Astrocyte (in vitro differentiated cells and primary cell): ENCODE measurements at regions not wholly inside any gene's neighbourhood (a gene's known extent, or its start where the extent isn't known, plus 50 kb on each side); places are given as distances from the start of the nearest gene placed in this dataset.

Experiments used
- DNase-seq: peaks from one replicate; pipeline ENCODE4 v3.0.0-alpha.2; 2010; ENCODE audit warnings: low read depth
- FAIRE-seq: peaks from 2 replicates; lab custom pipeline; 2011; peaks lifted over from hg19 to GRCh38; lab: Jason Lieb, UNC
- H2AFZ ChIP-seq: 2 replicates; pipeline ENCODE4 v1.6.0; 2012; ENCODE audit warnings: low read depth, low read length, inconsistent platforms
- H3K27ac ChIP-seq: 2 replicates; pipeline ENCODE4 v1.5.1; 2011; ENCODE audit warnings: low read depth, low read length, inconsistent platforms
- H3K27me3 ChIP-seq: 2 replicates; pipeline ENCODE4 v1.6.0; 2011; ENCODE audit warnings: low read length, inconsistent platforms; ENCODE audit not compliant: insufficient read depth
- H3K36me3 ChIP-seq: 2 replicates; pipeline ENCODE4 v1.5.1; 2011; ENCODE audit warnings: low read length, inconsistent platforms; ENCODE audit not compliant: insufficient read depth
- H3K4me1 ChIP-seq: 2 replicates; pipeline ENCODE4 v1.5.1; 2011; ENCODE audit warnings: low read length, inconsistent platforms; ENCODE audit not compliant: insufficient read depth
- H3K4me2 ChIP-seq: 2 replicates; pipeline ENCODE4 v1.6.0; 2012; ENCODE audit warnings: low read length, inconsistent platforms
- H3K4me3 ChIP-seq: 2 replicates; pipeline ENCODE4 v1.5.1; 2011; ENCODE audit warnings: low read depth, mild to moderate bottlenecking, low read length, inconsistent platforms; ENCODE audit not compliant: insufficient read depth
- H3K79me2 ChIP-seq: 2 replicates; pipeline ENCODE4 v1.6.0; 2012; ENCODE audit warnings: mild to moderate bottlenecking, low read length, inconsistent platforms; ENCODE audit not compliant: insufficient read depth
- H3K9ac ChIP-seq: 2 replicates; pipeline ENCODE4 v1.6.0; 2012; ENCODE audit warnings: mild to moderate bottlenecking, low read length, inconsistent platforms
- H3K9me3 ChIP-seq: 2 replicates; pipeline ENCODE4 v1.5.1; 2012; ENCODE audit warnings: low read depth, mild to moderate bottlenecking, low read length, inconsistent platforms; ENCODE audit not compliant: insufficient read depth
- H4K20me1 ChIP-seq: 2 replicates; pipeline ENCODE4 v1.6.0; 2012; ENCODE audit warnings: low read length, inconsistent platforms; ENCODE audit not compliant: insufficient read depth
- H3K27ac Mint-ChIP-seq: one replicate; pipeline ENCODE4 v1.8.0; 2021; ENCODE audit warnings: mild to moderate bottlenecking, mixed read lengths; ENCODE audit not compliant: unreplicated experiment
- H3K27me3 Mint-ChIP-seq: one replicate; pipeline ENCODE4 v1.8.0; 2021; ENCODE audit warnings: low read depth, mixed read lengths; ENCODE audit not compliant: unreplicated experiment
- H3K36me3 Mint-ChIP-seq: one replicate; pipeline ENCODE4 v1.8.0; 2021; ENCODE audit warnings: low read depth, mixed read lengths; ENCODE audit not compliant: unreplicated experiment
- H3K4me1 Mint-ChIP-seq: one replicate; pipeline ENCODE4 v1.8.0; 2021; ENCODE audit warnings: low read depth, mixed read lengths; ENCODE audit not compliant: unreplicated experiment
- H3K4me3 Mint-ChIP-seq: one replicate; pipeline ENCODE4 v1.8.0; 2021; ENCODE audit warnings: mild to moderate bottlenecking, moderate library complexity, mixed read lengths; ENCODE audit not compliant: unreplicated experiment
- H3K9me3 Mint-ChIP-seq: one replicate; pipeline ENCODE4 v1.8.0; 2021; ENCODE audit warnings: mild to moderate bottlenecking, mixed read lengths; ENCODE audit not compliant: unreplicated experiment
- EZH2 ChIP-seq: IDR thresholded peaks from 2 replicates; pipeline ENCODE4 v1.6.1; 2012; ENCODE audit warnings: mild to moderate bottlenecking, low read length, inconsistent platforms; ENCODE audit not compliant: insufficient read depth
- TF ChIP-seq, protein P1 (sequence below): IDR thresholded peaks from 2 replicates; pipeline ENCODE4 v1.5.1; 2011; ENCODE audit warnings: low read depth, mild to moderate bottlenecking, inconsistent platforms, low read length, moderate library complexity; ENCODE audit not compliant: insufficient read depth

GRCh38 chr5:166562246-166562645 is 1729.2 kb upstream of the WWC1 start:
- Mint-ChIP-seq H3K36me3 (no peaks in the 10 kb centered on the region), H3K4me1 (no peaks in the 10 kb centered on the region), H3K9me3 (peaks cover 7% of the 10 kb centered on the region), H3K27me3 (no peaks in the 10 kb centered on the region), H3K27ac (no peak overlapping the region), H3K4me3 (no peak overlapping the region)
- DNase-seq (no peak), FAIRE-seq (no peak)
- no peak overlapping the region for H3K9ac ChIP-seq
- no peak overlapping the region for H2AFZ ChIP-seq
- no peaks in the 10 kb centered on the region for H3K27me3 ChIP-seq
- no peaks in the 10 kb centered on the region for H3K36me3 ChIP-seq
- TF ChIP-seq, protein P1, sequence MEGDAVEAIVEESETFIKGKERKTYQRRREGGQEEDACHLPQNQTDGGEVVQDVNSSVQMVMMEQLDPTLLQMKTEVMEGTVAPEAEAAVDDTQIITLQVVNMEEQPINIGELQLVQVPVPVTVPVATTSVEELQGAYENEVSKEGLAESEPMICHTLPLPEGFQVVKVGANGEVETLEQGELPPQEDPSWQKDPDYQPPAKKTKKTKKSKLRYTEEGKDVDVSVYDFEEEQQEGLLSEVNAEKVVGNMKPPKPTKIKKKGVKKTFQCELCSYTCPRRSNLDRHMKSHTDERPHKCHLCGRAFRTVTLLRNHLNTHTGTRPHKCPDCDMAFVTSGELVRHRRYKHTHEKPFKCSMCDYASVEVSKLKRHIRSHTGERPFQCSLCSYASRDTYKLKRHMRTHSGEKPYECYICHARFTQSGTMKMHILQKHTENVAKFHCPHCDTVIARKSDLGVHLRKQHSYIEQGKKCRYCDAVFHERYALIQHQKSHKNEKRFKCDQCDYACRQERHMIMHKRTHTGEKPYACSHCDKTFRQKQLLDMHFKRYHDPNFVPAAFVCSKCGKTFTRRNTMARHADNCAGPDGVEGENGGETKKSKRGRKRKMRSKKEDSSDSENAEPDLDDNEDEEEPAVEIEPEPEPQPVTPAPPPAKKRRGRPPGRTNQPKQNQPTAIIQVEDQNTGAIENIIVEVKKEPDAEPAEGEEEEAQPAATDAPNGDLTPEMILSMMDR = no peak
- no peak for TF ChIP-seq EZH2
- H3K4me3 ChIP-seq = no peak overlapping the region
- H4K20me1 ChIP-seq = no peaks in the 10 kb centered on the region
- no peak overlapping the region for H3K27ac ChIP-seq
- no peaks in the 10 kb centered on the region for H3K4me1 ChIP-seq
- H3K79me2 ChIP-seq = no peaks in the 10 kb centered on the region
- H3K4me2 ChIP-seq = no peak overlapping the region
- H3K9me3 ChIP-seq = no peaks in the 10 kb centered on the region

DNA sequence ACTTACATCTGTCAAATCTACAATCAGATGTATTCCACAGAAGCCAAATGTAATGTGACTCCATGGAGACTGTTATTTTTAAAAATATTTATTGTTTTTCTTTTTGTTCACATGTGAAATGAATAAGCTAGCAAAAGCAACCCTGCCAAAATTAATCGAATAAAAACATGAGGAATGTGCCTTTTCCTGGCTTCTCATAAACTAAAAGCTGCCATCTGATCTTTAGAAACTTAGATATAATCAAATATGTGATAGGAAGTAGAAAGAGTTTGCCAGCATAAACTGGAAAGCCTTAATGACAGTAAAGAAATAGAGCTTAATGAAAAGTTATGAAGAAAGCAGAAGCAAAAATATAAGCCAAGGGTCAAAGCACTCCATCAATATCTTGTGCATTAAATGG is 1724.7 kb upstream of the WWC1 start:
- no peak for FAIRE-seq

DNA sequence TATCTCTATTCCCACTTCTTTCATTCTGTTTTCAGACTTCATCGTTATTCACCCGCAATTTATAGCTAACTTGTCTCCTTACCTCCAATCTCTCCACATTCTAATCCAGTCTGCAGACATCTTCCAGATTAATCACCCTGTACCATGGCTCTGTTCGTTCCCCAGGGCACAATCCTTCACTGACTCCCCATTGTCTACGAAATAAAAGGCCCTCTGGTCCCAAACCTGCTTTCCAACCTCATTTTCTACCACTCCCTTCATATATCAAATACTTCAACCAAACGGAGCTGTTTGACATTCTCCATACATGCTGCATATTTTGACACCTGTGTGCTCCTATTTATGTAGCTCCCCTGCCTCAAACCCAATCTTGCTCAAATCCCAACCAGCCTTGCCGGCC is 1720.6 kb upstream of the WWC1 start:
- Histone ChIP-seq H3K27ac (no peak overlapping the region), H3K9me3 (no peaks in the 10 kb centered on the region), H3K4me1 (no peaks in the 10 kb centered on the region), H3K4me3 (no peak overlapping the region), H4K20me1 (no peaks in the 10 kb centered on the region), H3K4me2 (no peak overlapping the region), H3K79me2 (no peaks in the 10 kb centered on the region), H3K27me3 (no peaks in the 10 kb centered on the region), H3K9ac (no peak overlapping the region), H3K36me3 (no peaks in the 10 kb centered on the region), H2AFZ (no peak overlapping the region)
- Mint-ChIP-seq H3K4me3 (no peak overlapping the region), H3K27me3 (no peaks in the 10 kb centered on the region), H3K9me3 (no peaks in the 10 kb centered on the region), H3K36me3 (no peaks in the 10 kb centered on the region), H3K4me1 (no peaks in the 10 kb centered on the region), H3K27ac (no peak overlapping the region)
- no peak for TF ChIP-seq EZH2
- TF ChIP-seq, protein P1 = no peak
- DNase-seq (no peak), FAIRE-seq (no peak)

More for the DNA sequence above, 1724.7 kb upstream of the WWC1 start:
- Histone ChIP-seq H3K4me2 (no peak overlapping the region), H3K36me3 (no peaks in the 10 kb centered on the region), H4K20me1 (no peaks in the 10 kb centered on the region), H3K27me3 (no peaks in the 10 kb centered on the region), H3K27ac (no peak overlapping the region), H3K4me1 (no peaks in the 10 kb centered on the region), H3K4me3 (no peak overlapping the region), H2AFZ (no peak overlapping the region), H3K79me2 (no peaks in the 10 kb centered on the region), H3K9ac (no peak overlapping the region), H3K9me3 (no peaks in the 10 kb centered on the region)
- DNase-seq = no peak
- Mint-ChIP-seq H3K9me3 (no peaks in the 10 kb centered on the region), H3K4me3 (no peak overlapping the region), H3K27ac (no peak overlapping the region), H3K36me3 (no peaks in the 10 kb centered on the region), H3K27me3 (no peaks in the 10 kb centered on the region), H3K4me1 (no peaks in the 10 kb centered on the region)
- TF ChIP-seq EZH2 = no peak
- TF ChIP-seq, protein P1 = no peak
